Inflammatory macrophage treated with lipopolysaccharide for 1 hour (primary cell): ENCODE measurements at regions not wholly inside any gene's neighbourhood (a gene's known extent, or its start where the extent isn't known, plus 50 kb on each side); places are given as distances from the start of the nearest gene placed in this dataset.
"Not testable (repeated sequence)": the region's sequence is repeated elsewhere in the genome, so short reads cannot be mapped to it uniquely, and the experiment has no call there.

Experiments
- DNase-seq, 2 donors: peaks; one replicate each; pipeline ENCODE4 v3.0.0-alpha.2; 2020 to 2022

DNA sequence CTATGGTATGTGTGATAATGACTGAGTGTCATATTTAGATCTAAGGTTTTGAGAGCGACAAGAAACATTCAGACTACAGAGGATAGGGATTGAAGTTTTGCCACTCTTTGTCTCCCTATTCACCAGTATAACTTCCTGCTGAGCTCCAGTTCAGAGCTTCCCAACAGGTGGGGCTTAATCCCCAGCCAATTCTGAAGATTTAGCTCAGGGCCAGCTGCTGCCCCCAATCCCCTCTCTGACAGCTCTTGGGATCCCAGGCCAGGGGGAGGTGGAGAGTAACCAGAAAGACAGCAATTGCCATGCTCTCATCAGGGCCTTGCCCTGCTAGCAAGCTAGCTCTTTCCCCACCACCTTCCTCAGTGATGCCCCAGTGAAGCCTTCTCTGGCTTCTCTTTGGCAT lies 57.8 kb downstream of the TRIL start:
- DNase-seq: no peak

DNA sequence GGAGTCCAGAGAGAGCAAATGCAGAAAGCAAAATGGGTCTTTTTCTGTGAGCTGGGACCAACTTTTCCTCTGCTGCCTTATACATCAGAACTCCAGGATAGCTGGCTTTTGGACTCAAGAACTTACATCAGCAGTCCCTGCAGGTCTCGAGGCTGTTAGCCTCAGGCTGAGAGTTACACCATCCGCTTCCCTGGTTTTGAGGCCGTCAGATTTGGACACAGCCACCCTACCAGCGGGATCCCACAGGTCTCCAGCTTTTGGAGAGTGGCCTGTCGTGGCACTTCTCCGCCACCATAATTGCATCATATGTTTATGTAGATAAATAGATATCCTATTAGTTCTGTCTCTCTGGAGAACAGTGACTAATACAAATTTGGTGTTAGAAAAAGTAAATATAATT lies 64.2 kb downstream of the TRIL start:
- DNase-seq: no peak

DNA sequence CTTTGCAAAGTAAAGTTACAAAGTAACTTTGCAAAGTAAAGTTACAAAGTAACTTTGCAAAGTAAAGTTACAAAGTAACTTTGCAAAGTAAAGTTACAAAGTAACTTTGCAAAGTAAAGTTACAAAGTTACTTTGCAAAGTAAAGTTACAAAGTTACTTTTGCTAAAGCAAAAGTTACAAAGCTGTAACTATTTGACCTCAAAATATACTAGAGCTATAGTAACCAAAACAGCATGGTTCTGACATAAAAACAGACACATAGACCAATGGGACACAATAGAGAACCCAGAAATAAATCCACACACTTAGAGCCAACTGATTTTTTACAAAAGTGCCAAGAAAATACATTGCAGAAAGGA lies 66.3 kb downstream of the TRIL start:
- DNase-seq: not testable (repeated sequence)

DNA sequence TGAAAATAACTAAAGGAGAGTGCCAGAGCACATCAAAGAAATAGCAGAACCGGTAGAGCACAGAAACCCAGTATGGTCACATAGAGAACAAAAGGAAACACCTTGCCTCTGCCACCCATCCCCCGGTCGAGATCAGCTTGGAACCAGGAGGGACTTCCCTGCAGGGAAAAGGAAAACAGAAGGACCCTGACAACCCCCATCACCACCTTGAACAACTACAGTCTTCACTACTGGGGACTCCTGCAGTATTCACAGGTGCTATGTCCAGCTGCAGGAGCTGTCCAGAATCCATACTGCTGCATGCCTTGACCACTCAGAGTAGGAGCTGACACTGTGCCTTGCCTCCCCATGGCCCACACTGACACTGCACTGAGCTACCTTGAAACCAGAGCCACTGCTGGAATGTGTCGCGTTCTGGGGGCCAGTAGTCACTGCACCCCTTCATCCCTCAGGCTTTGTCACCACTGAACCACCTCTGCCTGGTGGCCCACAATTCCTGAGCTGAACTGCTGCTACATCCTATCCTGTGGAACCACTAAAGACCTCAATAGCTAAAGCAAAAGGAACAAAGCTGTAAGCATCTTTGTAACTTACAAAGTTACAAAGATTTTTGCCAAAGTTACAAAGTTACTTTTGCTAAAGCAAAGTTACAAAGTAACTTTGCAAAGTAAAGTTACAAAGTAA lies 66.8 kb downstream of the TRIL start:
- DNase-seq: no peak

DNA sequence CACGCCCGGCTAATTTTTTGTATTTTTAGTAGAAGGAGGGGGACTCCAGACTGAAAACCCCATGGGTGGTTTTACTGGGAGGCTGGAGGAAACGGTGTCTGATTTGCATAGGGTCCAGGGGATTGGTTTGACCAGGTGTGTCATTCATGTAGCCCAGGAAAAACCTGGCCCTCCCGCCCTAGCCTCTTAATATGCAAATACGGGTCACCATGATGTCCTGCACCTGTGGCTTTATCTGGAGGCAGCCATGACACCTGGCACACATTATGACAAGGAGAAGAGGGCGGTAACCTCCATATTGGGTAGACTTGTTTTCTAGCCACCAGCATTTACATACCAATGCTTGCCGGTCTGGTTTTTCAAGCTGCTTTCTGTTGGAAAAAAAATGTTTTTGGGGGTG lies 68.0 kb downstream of the TRIL start:
- DNase-seq: no peak

DNA sequence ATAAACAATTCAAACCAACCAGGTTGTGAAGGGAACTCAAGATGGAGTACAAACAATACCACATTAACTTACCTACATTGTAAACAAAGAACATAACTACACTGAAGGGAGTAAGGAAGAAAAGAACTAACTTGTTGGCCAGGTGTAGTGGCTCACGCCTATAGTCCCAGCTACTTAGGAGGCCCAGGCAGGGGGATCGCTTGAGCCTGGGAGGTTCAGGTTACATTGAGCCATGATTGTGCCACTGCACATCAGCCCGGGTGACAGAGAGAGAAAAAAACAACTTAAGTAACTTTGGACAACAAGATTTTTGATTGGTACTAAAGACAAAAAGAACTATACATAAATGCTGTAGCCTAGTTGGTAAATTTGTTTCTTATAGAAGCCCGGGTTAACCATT lies 68.8 kb downstream of the TRIL start:
- DNase-seq: no peak

DNA sequence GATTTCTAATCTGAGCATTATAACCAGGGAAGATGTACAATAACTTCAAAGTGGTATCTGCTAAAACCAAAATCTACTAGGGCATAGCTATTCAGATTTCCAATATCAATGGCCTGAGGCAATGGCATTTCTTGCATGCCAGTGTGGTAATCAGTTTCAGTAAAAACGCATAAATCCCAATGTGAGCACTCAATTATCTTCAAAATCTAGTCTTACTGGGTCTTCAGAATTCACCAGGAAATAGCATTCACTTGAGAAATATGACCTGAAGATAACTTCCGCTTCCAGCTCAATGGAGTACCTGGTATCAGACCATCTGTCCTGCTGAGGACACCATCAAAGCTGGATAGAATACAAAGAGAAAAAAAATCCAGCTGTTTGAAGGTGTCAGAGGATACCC lies 72.4 kb downstream of the TRIL start:
- DNase-seq: no peak

DNA sequence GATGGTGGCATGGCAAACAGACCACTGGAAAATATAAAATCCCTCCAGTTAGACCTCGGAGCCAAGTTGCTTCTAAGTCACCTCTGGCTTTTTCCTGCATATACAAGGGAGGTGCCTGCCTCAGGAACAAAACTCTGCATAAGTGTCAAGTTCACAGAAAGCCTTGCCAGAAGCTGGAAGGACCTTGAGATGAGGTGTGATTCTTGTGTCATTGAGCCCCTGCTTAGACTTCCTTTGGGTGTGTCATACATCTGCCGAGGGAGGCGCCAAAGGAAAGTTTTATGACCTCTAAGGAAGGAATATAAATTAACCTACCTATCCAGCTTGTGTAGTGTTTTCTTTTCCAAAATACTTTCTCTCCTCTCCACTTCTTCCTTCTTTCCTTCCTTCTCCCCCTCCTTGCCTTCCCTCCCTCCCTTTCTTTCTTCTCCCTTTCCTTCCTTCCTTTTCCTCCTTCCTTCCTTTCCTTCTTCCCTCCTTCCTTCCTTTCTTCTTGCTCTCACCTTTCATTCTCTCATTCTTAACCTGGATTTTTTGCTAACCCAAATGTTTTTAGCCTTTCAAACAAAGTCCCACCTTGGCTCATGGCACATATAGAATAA lies 75.2 kb downstream of the TRIL start:
- DNase-seq: no peak

DNA sequence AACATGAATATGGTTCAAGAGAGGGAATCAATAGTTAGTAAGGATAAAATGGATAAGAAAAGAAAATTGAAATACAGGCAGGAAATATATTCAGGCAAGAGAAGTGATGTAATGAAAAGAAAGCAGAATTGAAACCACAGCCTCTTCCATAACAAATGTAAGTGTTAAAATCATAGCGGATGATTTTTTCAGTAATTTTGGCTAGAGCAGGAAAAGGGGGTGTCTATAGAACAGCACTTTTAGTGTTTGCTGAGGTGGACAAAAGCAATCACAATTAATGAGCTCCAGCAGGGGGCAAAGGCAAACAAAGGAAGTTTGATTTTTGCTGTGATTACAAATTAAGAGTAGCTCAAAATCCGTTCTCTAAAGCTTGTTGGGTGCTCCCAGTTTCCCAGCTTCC lies 79.0 kb downstream of the TRIL start:
- peak; percentile 35 to 73 for DNase-seq

DNA sequence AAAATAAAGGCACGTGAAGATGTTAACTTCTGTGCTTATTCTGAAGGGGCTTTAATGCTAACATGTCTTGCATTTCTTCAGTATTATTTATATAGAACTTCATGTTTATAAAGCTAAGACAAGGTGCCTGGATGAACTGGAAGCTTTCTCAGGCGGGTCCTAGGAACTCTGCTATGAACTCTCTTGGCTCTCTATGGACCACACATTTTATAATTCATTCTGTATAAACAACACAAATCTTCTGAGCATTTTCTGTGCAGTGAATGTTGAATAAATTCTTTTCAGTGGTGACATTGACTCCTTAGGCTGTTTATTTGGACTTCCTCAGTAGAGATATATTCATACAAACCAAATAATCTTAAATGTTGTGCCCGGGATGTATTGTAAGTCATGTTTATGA lies 79.6 kb downstream of the TRIL start:
- no peak for DNase-seq
